ENCODE measurements at regions not wholly inside any gene's neighbourhood (a gene's known extent, or its start where the extent isn't known, plus 50 kb on each side); places are given as distances from the start of the nearest gene placed in this dataset.
"Not testable (repeated sequence)": the region's sequence is repeated elsewhere in the genome, so short reads cannot be mapped to it uniquely, and the experiment has no call there.

GRCh38 chrX:138849521-138849920 is 138.0 kb upstream of the FGF13 start:
- no peak for DNase-seq (ENCODE audit: low read depth, low spot score)
- ChIA-PET CTCF (no interaction called here), POLR2A (no interaction called here)
- TF ChIP-seq CTCF (IDR thresholded peaks at IDR 0.05; ENCODE audit: insufficient read depth, low read length, missing control alignments): no peak
- no peak overlapping the region for H3K4me3 ChIP-seq (ENCODE audit: low read depth, low read length)

- ChIA-PET POLR2A (no interaction called here), CTCF (no interaction called here)
- no peak overlapping the region for H3K4me3 ChIP-seq (ENCODE audit: low read depth, low read length)
- TF ChIP-seq CTCF (IDR thresholded peaks at IDR 0.05; ENCODE audit: insufficient read depth, low read length, missing control alignments): no peak
- DNase-seq (ENCODE audit: low read depth, low spot score): no peak
Observed at GRCh38 chrX:138847930-138848329, 136.4 kb upstream of the FGF13 start.

GRCh38 chrX:138845786-138846185 is 134.3 kb upstream of the FGF13 start:
- H3K4me3 ChIP-seq (ENCODE audit: low read depth, low read length): no peak overlapping the region
- TF ChIP-seq CTCF (IDR thresholded peaks at IDR 0.05; ENCODE audit: insufficient read depth, low read length, missing control alignments): no peak
- ChIA-PET CTCF (no interaction called here), POLR2A (no interaction called here)
- DNase-seq (ENCODE audit: low read depth, low spot score): no peak

GRCh38 chrX:138807400-138807799 is 95.9 kb upstream of the FGF13 start:
- CTCF ChIA-PET: not testable (repeated sequence)

GRCh38 chrX:138794246-138794645 is 82.7 kb upstream of the FGF13 start:
- DNase-seq (ENCODE audit: low read depth, low spot score): no peak
- POLR2A ChIA-PET: no interaction called here
- TF ChIP-seq CTCF (IDR thresholded peaks at IDR 0.05; ENCODE audit: insufficient read depth, low read length, missing control alignments): no peak
- no peak overlapping the region for H3K4me3 ChIP-seq (ENCODE audit: low read depth, low read length)
- CTCF ChIA-PET: no interaction called here

More at GRCh38 chrX:138807400-138807799, 95.9 kb upstream of the FGF13 start:
- POLR2A ChIA-PET; H3K4me3 ChIP-seq (ENCODE audit: low read depth, low read length); DNase-seq (ENCODE audit: low read depth, low spot score): not testable (repeated sequence)

GRCh38 chrX:138791551-138791950 is 80.0 kb upstream of the FGF13 start:
- ChIA-PET POLR2A (no interaction called here), CTCF (no interaction called here)
- no peak for DNase-seq (ENCODE audit: low read depth, low spot score)
- TF ChIP-seq CTCF (IDR thresholded peaks at IDR 0.05; ENCODE audit: insufficient read depth, low read length, missing control alignments): no peak
- no peak overlapping the region for H3K4me3 ChIP-seq (ENCODE audit: low read depth, low read length)

- H3K4me3 ChIP-seq (ENCODE audit: low read depth, low read length): no peak overlapping the region
- TF ChIP-seq CTCF (IDR thresholded peaks at IDR 0.05; ENCODE audit: insufficient read depth, low read length, missing control alignments): no peak
- CTCF ChIA-PET: no interaction called here
- POLR2A ChIA-PET: no interaction called here
- DNase-seq (ENCODE audit: low read depth, low spot score): no peak
Observed at GRCh38 chrX:138788771-138789170, 77.3 kb upstream of the FGF13 start.

- POLR2A ChIA-PET; H3K4me3 ChIP-seq (ENCODE audit: low read depth, low read length); DNase-seq (ENCODE audit: low read depth, low spot score); CTCF ChIA-PET: not testable (repeated sequence)
Observed at GRCh38 chrX:138778576-138778909, 67.0 kb upstream of the FGF13 start.

- H3K4me3 ChIP-seq (ENCODE audit: low read depth, low read length); DNase-seq (ENCODE audit: low read depth, low spot score); CTCF ChIA-PET; POLR2A ChIA-PET: not testable (repeated sequence)
Observed at GRCh38 chrX:138777908-138778575, 66.5 kb upstream of the FGF13 start.
